Upper lobe of left lung (tissue), 6 donors: ENCODE measurements at regions not wholly inside any gene's neighbourhood (a gene's known extent, or its start where the extent isn't known, plus 50 kb on each side); places are given as distances from the start of the nearest gene placed in this dataset.
"Not testable (repeated sequence)": the region's sequence is repeated elsewhere in the genome, so short reads cannot be mapped to it uniquely, and the experiment has no call there.

ENCODE experiments used
- ATAC-seq, 2 donors: fragments of 200-7000 bp; cut with Tn5 transposase; one replicate each; pipeline ENCODE4 v1.9.1; 2022; ENCODE audit warnings: mild to moderate bottlenecking in 2 of 2, moderate library complexity in 2 of 2; ENCODE audit not compliant: low FRiP score in 2 of 2
- DNase-seq, 2 donors: peaks; one replicate each; pipeline ENCODE4 v3.0.0-alpha.2; 2019 to 2020
- H3K27ac ChIP-seq, 4 donors: fragments of 200-600 bp; sonication (generic); one replicate each; pipeline ENCODE4 v1.5.1; 2016 to 2019
- H3K27me3 ChIP-seq, 4 donors: fragments of 200-600 bp; sonication (generic); one replicate each; pipeline ENCODE4 v1.5.1; 2017 to 2019
- H3K36me3 ChIP-seq, 4 donors: fragments of 200-600 bp; sonication (generic); one replicate each; pipeline ENCODE4 v1.5.1; 2016 to 2019
- H3K4me1 ChIP-seq, 4 donors: fragments of 200-600 bp; sonication (generic); one replicate each; pipeline ENCODE4 v1.5.1; 2018 to 2019
- H3K4me3 ChIP-seq, 4 donors: fragments of 200-600 bp; sonication (generic); one replicate each; pipeline ENCODE4 v1.5.1; 2017 to 2019; ENCODE audit warnings: mild to moderate bottlenecking in 2 of 4, moderate library complexity in 1 of 4
- H3K9me3 ChIP-seq, 4 donors: fragments of 200-600 bp; sonication (generic); one replicate each; pipeline ENCODE4 v1.5.1; 2018 to 2019
- CTCF ChIP-seq, 6 experiments: fragments of 450-650 bp in 4 of 6; fragments of 200-600 bp in 2 of 6; sonication (generic) in 2 of 6; IDR thresholded peaks; one replicate each; pipeline ENCODE4 v1.5.1; 2016 to 2019; ENCODE audit warnings: antibody characterized with exemption in 6 of 6
- EP300 ChIP-seq, 4 donors: sonication (generic); formaldehyde crosslinking; IDR thresholded peaks; one replicate each; pipeline ENCODE4 v1.5.1; 2017; ENCODE audit warnings: antibody characterized with exemption in 4 of 4, control low read depth in 2 of 4
- POLR2A ChIP-seq, 4 donors: fragments of 450-650 bp; IDR thresholded peaks; one replicate each; pipeline ENCODE4 v1.5.1; 2016 to 2017; ENCODE audit warnings: antibody characterized with exemption in 4 of 4, mild to moderate bottlenecking in 2 of 4
- POLR2AphosphoS5 ChIP-seq, 2 donors: sonication (generic); formaldehyde crosslinking; IDR thresholded peaks; one replicate each; pipeline ENCODE4 v1.5.1; 2017; ENCODE audit warnings: antibody characterized with exemption in 2 of 2
- WGBS, 2 donors: methylation state at CpG; one replicate each; pipeline ENCODE4 v1.1.5; 2017 to 2018; 5-methylcytosine and 5-hydroxymethylcytosine counted together
- donor health status: DM: no; HTN: no; CAD: no; lungs with moderate emphysema.
- donor health status: DM: no; HTN: yes; CAD: no; lungs with severe emphysema.

GRCh38 chr10:122780391-122780790, 65.3 kb downstream of the CUZD1 start:
- H3K4me1 ChIP-seq, result no peaks in the 10 kb centered on the region
- no peak overlapping the region for H3K27ac ChIP-seq
- WGBS, 2 donors, result 52 to 75% methylated on average over 2 of the region's 2 CpGs
- H3K27me3 ChIP-seq, result no peaks in the 10 kb centered on the region
- TF ChIP-seq POLR2A (IDR thresholded peaks at IDR 0.05), result no peak
- no peak for TF ChIP-seq EP300 (IDR thresholded peaks at IDR 0.05)
- TF ChIP-seq POLR2AphosphoS5 (IDR thresholded peaks at IDR 0.05), result no peak
- TF ChIP-seq CTCF (IDR thresholded peaks at IDR 0.05), result no peak
- DNase-seq (no peak), ATAC-seq (no peak)
- no peak overlapping the region for H3K4me3 ChIP-seq
- no peaks in the 10 kb centered on the region for H3K9me3 ChIP-seq
- no peaks in the 10 kb centered on the region for H3K36me3 ChIP-seq

GRCh38 chr10:122779924-122780323, 65.7 kb downstream of the CUZD1 start:
- DNase-seq (peak in 1 of 2 donors; percentile 63), ATAC-seq (no peak)
- Histone ChIP-seq H3K27me3 (no peaks in the 10 kb centered on the region), H3K27ac (no peak overlapping the region), H3K9me3 (no peaks in the 10 kb centered on the region), H3K4me3 (no peak overlapping the region), H3K4me1 (no peaks in the 10 kb centered on the region), H3K36me3 (no peaks in the 10 kb centered on the region)
- TF ChIP-seq CTCF (IDR thresholded peaks at IDR 0.05) (no peak), EP300 (IDR thresholded peaks at IDR 0.05) (no peak), POLR2AphosphoS5 (IDR thresholded peaks at IDR 0.05) (no peak)
- 80 to 91% methylated on average over 10 to 12 of the region's 13 CpGs for WGBS, 2 donors

GRCh38 chr10:122777515-122778059, 68.1 kb downstream of the CUZD1 start:
- peak in 1 of 2 donors; percentile 42 for DNase-seq
- ATAC-seq, result peak in 1 of 2 donors; percentile 32
- Histone ChIP-seq H3K27ac (no peak overlapping the region), H3K36me3 (no peaks in the 10 kb centered on the region), H3K27me3 (no peaks in the 10 kb centered on the region), H3K9me3 (no peaks in the 10 kb centered on the region), H3K4me1 (no peaks in the 10 kb centered on the region), H3K4me3 (no peak overlapping the region)
- TF ChIP-seq POLR2AphosphoS5 (IDR thresholded peaks at IDR 0.05) (no peak), EP300 (IDR thresholded peaks at IDR 0.05) (no peak), POLR2A (IDR thresholded peaks at IDR 0.05) (no peak), CTCF (IDR thresholded peaks at IDR 0.05) (no peak)
- WGBS, 2 donors, result 43 to 89% methylated on average over 1 to 14 of the region's 14 CpGs

GRCh38 chr10:122774231-122774630, 71.4 kb downstream of the CUZD1 start:
- ATAC-seq, result no peak
- Histone ChIP-seq H3K27ac (no peak overlapping the region), H3K27me3 (no peaks in the 10 kb centered on the region), H3K4me1 (no peaks in the 10 kb centered on the region), H3K36me3 (no peaks in the 10 kb centered on the region), H3K4me3 (no peak overlapping the region), H3K9me3 (no peaks in the 10 kb centered on the region)
- WGBS, 2 donors, result 60 to 62% methylated on average over 2 of the region's 2 CpGs
- no peak for DNase-seq
- TF ChIP-seq CTCF (IDR thresholded peaks at IDR 0.05), result no peak
- TF ChIP-seq EP300 (IDR thresholded peaks at IDR 0.05), result no peak
- TF ChIP-seq POLR2AphosphoS5 (IDR thresholded peaks at IDR 0.05), result no peak
- TF ChIP-seq POLR2A (IDR thresholded peaks at IDR 0.05), result no peak

GRCh38 chr10:122771404-122771803, 71.8 kb upstream of the C10orf120 start:
- not testable (repeated sequence) for H3K4me1 ChIP-seq, H3K4me3 ChIP-seq, H3K36me3 ChIP-seq, H3K27me3 ChIP-seq, H3K9me3 ChIP-seq, H3K27ac ChIP-seq, DNase-seq, ATAC-seq
- 91 to 93% methylated on average over 12 of the region's 12 CpGs for WGBS, 2 donors
